ENCODE measurements at regions not wholly inside any gene's neighbourhood (a gene's known extent, or its start where the extent isn't known, plus 50 kb on each side); places are given as distances from the start of the nearest gene placed in this dataset.

DNA sequence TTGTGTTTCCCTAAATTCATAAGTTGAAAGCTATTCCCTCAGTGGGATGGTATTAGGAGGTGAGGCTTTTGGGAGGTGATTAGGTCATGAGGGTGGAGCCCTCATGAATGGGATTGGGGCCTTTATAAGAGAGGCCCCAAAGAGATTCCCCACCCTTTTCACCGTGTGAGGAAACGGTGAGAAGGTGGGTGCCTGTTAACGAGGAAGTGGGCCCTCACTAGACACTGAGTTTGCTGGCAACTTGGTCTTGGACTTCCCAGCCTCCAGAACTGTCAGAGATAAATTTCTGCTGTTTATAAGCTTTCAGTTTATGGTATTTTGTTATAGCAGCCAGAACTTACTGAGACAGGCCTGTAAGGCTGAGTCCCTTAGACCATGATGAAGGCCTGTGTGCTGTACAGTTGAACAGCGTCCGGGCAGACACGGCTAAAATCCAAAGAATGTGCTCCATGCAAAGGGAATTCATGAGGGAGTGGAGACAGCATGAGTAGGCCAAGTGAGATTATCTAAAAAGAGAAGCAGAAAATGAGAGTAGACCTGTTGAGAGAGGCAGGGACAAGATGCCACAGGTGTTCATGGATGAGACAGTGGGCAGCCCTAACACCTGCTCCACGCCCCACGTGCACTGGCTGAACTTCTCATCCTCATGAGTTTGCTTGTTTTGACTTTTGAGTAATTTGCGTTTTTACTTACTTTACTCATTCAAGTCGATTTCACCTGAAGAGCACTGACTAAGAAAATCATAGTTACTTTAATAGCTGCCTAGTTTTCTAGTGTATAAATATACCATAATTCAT is 66.9 kb upstream of the SFMBT2 start:
- no peak for DNase-seq

DNA sequence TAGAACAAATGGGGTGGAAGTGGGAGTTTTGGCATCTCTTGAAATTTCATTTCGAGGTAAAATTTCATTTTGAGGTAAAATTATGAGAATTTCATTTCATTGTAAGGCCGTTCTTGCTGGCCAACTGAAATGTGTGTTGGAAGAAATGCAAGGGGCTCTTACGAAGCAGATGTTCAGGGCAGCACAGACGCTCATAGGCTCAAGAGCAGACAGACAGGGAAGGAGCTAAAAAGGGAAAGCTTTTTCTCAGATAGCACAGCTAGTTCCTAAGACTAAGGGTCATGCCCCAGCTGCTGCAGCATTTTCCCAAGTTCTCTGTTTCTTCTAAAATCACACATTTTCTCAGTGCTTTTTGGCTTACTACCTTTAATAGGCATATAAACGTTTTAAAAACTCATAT is 65.1 kb upstream of the SFMBT2 start:
- DNase-seq: no peak

DNA sequence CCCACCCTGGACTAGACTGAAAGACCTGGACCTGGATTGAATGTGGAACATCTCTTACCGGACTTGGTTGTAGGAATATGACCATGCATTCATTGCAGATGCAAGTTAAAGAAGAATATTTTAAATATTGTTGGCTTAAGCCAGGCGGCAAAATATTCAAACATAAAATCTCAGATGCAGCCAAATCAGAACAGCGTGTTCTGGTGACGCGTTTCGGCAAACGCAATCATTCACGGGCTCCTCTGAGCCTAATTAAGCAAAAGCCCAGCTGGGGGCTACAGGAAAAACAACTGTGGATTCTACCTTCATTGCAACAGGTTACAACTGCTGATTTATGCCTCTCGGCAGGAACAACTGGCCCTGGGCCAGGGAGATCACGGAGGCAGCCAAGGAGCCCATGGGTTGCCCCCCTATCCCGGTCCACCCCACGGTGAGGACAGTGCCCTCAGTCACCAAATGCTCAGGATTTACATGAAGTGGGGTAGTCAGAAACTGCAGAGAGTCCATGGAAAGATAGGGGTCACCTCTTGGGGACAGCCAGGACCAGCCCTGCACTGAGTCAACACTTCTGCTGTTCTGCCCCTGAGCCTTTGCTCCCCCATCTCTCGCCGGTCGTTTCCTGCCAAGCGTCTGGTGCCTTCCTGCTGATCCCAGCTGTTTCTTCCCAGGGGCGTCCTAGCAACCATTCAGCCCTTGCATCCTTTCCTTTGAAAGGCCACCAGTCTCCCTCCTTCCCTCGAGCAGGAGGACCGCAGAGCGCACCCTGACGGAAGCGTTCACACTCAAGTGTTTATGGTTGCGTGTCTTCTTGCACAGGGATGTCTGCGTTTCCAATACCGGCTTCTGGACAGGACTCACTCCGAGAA is 64.4 kb upstream of the SFMBT2 start:
- peak in 1 of 2 experiments; percentile 7 for DNase-seq

DNA sequence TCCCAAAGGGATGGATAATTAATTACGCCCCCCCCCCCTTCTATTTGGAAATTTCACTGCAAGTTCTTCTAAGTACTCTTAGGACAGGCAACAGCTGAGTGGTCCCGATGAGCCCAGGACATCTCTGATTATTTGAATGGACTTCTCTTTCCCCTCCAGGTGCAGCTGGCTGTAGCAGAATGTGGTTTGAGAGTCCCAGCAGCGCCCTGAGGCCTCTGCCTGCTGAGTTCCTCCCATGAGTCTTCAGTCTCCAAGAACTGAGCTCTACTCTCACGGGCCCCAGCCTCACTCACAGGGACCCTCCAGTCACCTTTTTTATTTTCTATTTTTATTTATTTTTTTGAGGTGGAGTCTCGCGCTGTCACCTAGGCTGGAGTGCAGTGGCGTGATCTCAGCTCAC is 63.6 kb upstream of the SFMBT2 start:
- no peak for DNase-seq

DNA sequence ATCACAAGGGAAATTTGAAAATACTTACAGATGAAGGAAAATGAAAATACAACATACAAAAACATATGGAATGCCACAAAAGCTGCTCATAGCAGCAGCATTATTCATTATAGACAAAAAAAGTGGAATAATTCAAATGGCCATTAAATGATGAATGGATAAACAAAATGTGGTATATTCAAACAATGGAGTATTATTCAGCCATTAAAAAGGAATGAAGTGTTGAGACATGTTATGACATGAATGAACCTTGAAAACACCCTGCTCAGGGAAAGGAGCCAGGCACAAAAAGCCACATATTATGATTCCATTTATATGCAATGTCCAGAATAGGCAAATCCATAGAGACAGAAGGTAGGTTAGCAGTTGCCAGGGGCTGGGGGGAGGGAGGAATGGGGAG is 62.6 kb upstream of the SFMBT2 start:
- no peak for DNase-seq

DNA sequence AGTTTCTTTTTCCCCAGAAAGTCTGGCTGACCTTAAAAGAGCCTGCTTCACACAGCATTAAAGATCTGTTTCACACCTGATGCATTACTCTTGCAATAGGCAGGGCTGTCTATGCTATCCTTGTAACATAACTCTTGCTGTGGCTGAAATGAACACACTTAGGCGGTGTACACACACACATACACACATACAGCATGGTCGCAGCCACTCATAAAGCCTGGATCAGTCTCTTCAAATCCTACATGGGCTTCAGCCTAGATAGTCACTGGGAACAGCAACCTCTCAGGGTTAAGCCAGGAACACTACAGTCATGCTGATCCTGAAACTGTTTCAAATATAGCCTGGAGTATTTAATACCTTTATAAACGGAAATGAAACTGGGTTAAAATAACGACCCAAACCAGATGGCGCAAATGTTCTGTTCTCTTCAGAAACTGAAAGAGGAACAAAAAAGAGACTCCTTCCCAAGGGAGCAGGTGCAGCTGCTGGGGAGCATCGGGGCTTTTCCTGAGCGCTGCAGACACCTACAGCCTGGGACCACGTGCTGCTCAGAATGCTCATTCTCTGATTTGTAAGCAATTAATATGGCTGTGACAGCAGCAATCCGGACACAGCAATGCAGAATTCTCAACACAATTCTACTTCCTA is 61.0 kb upstream of the SFMBT2 start:
- DNase-seq: peak in 1 of 2 experiments; percentile 24

DNA sequence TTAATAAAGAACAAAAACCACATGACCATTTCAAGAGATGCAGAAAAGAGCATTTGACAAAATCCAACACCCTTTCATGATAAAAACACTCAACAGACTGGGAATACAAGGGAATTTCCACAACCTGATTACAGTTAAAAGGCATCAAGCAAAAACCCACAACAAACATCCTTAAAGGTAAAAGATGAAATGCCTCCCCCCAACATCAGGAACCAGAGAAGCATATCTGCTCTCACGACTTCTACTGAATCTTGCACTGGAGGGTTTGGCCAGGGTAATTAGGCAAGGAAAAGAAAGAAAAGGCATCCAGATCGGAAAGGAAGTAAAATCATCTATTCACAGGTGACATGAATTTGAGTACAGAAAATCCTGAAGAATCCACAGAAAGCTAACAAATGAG is 59.5 kb upstream of the SFMBT2 start:
- DNase-seq: no peak

DNA sequence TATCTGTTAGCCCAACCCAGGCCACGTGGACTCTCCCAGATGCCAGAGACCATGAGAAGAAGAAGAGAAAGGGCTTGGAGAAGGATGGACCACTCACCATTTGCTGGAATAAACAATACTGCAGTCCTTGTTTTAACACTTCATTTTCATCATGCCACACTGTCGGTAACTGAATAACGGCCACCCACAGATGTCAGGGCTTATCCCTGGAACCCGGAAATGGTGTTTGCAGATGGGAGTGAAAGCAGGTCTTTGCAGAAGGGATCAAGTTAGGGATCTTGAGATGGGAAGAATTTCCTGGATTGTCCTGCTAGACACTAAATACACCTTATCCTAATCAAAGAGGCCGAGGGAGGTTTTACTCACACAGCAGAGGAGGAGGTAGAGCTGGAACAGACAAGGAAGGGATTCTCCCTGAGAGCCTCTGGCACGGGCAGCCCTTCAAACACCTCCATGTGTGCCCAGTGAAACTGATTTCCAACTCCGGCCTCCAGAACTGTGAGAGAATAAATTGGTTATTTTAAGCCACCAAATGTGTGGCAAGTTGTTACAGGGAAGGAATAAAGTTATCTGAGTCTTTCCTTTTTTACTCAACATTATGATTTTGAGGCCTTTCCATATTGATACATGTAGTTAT is 56.3 kb upstream of the SFMBT2 start:
- DNase-seq: no peak

DNA sequence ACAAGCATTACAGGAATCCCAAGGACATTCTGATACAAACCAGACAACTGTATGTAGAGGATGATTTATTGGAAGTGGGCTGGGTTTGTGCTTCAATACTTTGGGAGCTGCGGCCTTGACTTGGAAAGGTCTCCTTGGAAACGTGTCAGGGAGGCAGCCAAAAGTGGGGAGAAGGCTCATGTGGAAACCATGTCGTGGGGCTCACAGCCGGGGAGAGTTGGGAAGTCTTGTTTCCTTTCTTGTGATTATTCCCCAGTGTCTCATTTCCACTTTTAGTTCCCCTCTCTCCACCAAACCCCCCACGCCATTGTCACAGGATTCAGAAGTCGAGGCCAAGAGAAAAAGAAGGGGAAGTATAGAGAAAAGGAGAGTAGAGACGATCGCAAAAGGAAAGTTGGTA is 53.9 kb upstream of the SFMBT2 start:
- DNase-seq: no peak

All from NCI-H187 (cell line).